ENCODE measurements at regions not wholly inside any gene's neighbourhood (a gene's known extent, or its start where the extent isn't known, plus 50 kb on each side); places are given as distances from the start of the nearest gene placed in this dataset.

DNA sequence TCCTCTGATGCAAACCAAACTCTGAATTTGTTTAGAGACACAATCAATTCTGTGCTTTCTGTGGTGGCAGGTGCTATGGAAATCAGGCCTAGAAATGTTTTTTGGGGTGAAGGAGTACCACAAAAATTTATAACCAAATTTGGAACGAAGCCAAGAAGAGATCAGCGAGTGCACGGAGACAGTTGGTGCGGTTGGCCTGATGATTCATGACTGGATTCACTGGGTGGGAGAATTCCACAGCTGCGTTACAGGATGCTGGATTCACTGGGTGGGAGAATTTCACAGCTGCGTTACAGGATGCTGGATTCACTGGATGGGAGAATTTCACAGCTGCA, 135.6 kb upstream of the IRX4 start:
- TF ChIP-seq POLR2A (IDR thresholded peaks at IDR 0.05; ENCODE audit: control extremely low read depth in 1 of 2, low read depth in 2 of 2, low read length in 2 of 2) (no peak), NRF1 (IDR thresholded peaks at IDR 0.05; ENCODE audit: low read depth, low read length) (no peak), GABPA (IDR thresholded peaks at IDR 0.05; ENCODE audit: borderline replicate concordance, insufficient read depth, low read length) (no peak), MAFK (IDR thresholded peaks at IDR 0.05; ENCODE audit: low read depth, low read length) (no peak), CREB1 (IDR thresholded peaks at IDR 0.05) (no peak), SP4 (IDR thresholded peaks at IDR 0.05; ENCODE audit: low read length) (no peak), SIN3A (conservative IDR thresholded peaks at IDR 0.05 in 1 of 2, IDR thresholded peaks at IDR 0.05 in 1 of 2; ENCODE audit: low read depth in 1 of 2, low read length in 2 of 2) (no peak), EP300 (IDR thresholded peaks at IDR 0.05; ENCODE audit: borderline replicate concordance in 1 of 2, low read depth in 2 of 2, low read length in 2 of 2) (no peak)
- TF ChIP-seq, protein P1, sequence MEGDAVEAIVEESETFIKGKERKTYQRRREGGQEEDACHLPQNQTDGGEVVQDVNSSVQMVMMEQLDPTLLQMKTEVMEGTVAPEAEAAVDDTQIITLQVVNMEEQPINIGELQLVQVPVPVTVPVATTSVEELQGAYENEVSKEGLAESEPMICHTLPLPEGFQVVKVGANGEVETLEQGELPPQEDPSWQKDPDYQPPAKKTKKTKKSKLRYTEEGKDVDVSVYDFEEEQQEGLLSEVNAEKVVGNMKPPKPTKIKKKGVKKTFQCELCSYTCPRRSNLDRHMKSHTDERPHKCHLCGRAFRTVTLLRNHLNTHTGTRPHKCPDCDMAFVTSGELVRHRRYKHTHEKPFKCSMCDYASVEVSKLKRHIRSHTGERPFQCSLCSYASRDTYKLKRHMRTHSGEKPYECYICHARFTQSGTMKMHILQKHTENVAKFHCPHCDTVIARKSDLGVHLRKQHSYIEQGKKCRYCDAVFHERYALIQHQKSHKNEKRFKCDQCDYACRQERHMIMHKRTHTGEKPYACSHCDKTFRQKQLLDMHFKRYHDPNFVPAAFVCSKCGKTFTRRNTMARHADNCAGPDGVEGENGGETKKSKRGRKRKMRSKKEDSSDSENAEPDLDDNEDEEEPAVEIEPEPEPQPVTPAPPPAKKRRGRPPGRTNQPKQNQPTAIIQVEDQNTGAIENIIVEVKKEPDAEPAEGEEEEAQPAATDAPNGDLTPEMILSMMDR (IDR thresholded peaks at IDR 0.05; ENCODE audit: control extremely low read depth in 1 of 3, insufficient read depth in 1 of 3, low read depth in 1 of 3, low read length in 3 of 3), result no peak
- TF ChIP-seq, protein P2, sequence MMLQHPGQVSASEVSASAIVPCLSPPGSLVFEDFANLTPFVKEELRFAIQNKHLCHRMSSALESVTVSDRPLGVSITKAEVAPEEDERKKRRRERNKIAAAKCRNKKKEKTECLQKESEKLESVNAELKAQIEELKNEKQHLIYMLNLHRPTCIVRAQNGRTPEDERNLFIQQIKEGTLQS (IDR thresholded peaks at IDR 0.05; ENCODE audit: insufficient read depth, low read depth, low read length), result no peak
- TF ChIP-seq, protein P3, sequence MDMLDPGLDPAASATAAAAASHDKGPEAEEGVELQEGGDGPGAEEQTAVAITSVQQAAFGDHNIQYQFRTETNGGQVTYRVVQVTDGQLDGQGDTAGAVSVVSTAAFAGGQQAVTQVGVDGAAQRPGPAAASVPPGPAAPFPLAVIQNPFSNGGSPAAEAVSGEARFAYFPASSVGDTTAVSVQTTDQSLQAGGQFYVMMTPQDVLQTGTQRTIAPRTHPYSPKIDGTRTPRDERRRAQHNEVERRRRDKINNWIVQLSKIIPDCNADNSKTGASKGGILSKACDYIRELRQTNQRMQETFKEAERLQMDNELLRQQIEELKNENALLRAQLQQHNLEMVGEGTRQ (IDR thresholded peaks at IDR 0.05; ENCODE audit: low read length), result no peak

Measured in H1 (cell line).